IPS-18c (cell line): ENCODE measurements at regions not wholly inside any gene's neighbourhood (a gene's known extent, or its start where the extent isn't known, plus 50 kb on each side); places are given as distances from the start of the nearest gene placed in this dataset.
"Not testable (repeated sequence)": the region's sequence is repeated elsewhere in the genome, so short reads cannot be mapped to it uniquely, and the experiment has no call there.

Experiments
- H3K4me3 ChIP-seq: 2 replicates; pipeline ENCODE4 v1.7.0; 2013; ENCODE audit warnings: low read depth, mild to moderate bottlenecking, low read length, moderate library complexity; ENCODE audit not compliant: insufficient read depth
- H3K9me3 ChIP-seq: one replicate; pipeline ENCODE4 v1.6.1; 2013; ENCODE audit warnings: mild to moderate bottlenecking, low read length, moderate library complexity; ENCODE audit not compliant: control insufficient read depth, insufficient read depth

GRCh38 chr4:180350901-180351300 lies 1892.3 kb upstream of the TENM3 start:
- no peak overlapping the region for H3K4me3 ChIP-seq

GRCh38 chr4:180356766-180357165 lies 1886.4 kb upstream of the TENM3 start:
- H3K9me3 ChIP-seq: no peaks in the 10 kb centered on the region
- no peak overlapping the region for H3K4me3 ChIP-seq

More at GRCh38 chr4:180350901-180351300, 1892.3 kb upstream of the TENM3 start:
- no peaks in the 10 kb centered on the region for H3K9me3 ChIP-seq

GRCh38 chr4:180360113-180360512 lies 1883.1 kb upstream of the TENM3 start:
- H3K9me3 ChIP-seq, H3K4me3 ChIP-seq: not testable (repeated sequence)

GRCh38 chr4:180363815-180364214 lies 1879.4 kb upstream of the TENM3 start:
- H3K9me3 ChIP-seq: no peaks in the 10 kb centered on the region
- no peak overlapping the region for H3K4me3 ChIP-seq

GRCh38 chr4:180372691-180373090 lies 1870.5 kb upstream of the TENM3 start:
- H3K9me3 ChIP-seq: no peaks in the 10 kb centered on the region
- H3K4me3 ChIP-seq: no peak overlapping the region

- Histone ChIP-seq H3K9me3 (no peaks in the 10 kb centered on the region), H3K4me3 (no peak overlapping the region)
Measured at GRCh38 chr4:180377741-180378140, 1865.5 kb upstream of the TENM3 start.

- H3K9me3 ChIP-seq: no peaks in the 10 kb centered on the region
- no peak overlapping the region for H3K4me3 ChIP-seq
Measured at GRCh38 chr4:180380733-180381132, 1862.5 kb upstream of the TENM3 start.

GRCh38 chr4:180391613-180392012 lies 1851.6 kb upstream of the TENM3 start:
- Histone ChIP-seq H3K4me3 (no peak overlapping the region), H3K9me3 (no peaks in the 10 kb centered on the region)

- Histone ChIP-seq H3K9me3 (no peaks in the 10 kb centered on the region), H3K4me3 (no peak overlapping the region)
Measured at GRCh38 chr4:180394312-180394711, 1848.9 kb upstream of the TENM3 start.

GRCh38 chr4:180394730-180395129 lies 1848.5 kb upstream of the TENM3 start:
- H3K9me3 ChIP-seq: no peaks in the 10 kb centered on the region
- no peak overlapping the region for H3K4me3 ChIP-seq

- Histone ChIP-seq H3K9me3 (no peaks in the 10 kb centered on the region), H3K4me3 (no peak overlapping the region)
Measured at GRCh38 chr4:180398564-180398963, 1844.6 kb upstream of the TENM3 start.

GRCh38 chr4:180407275-180407885 lies 1835.8 kb upstream of the TENM3 start:
- Histone ChIP-seq H3K4me3 (no peak overlapping the region), H3K9me3 (no peaks in the 10 kb centered on the region)

- no peaks in the 10 kb centered on the region for H3K9me3 ChIP-seq
- H3K4me3 ChIP-seq: no peak overlapping the region
Measured at GRCh38 chr4:180418819-180419531, 1824.2 kb upstream of the TENM3 start.

GRCh38 chr4:180422989-180423711 lies 1820.1 kb upstream of the TENM3 start:
- no peaks in the 10 kb centered on the region for H3K9me3 ChIP-seq
- no peak overlapping the region for H3K4me3 ChIP-seq

- no peak overlapping the region for H3K4me3 ChIP-seq
- H3K9me3 ChIP-seq: no peaks in the 10 kb centered on the region
Measured at GRCh38 chr4:180423712-180424057, 1819.5 kb upstream of the TENM3 start.

GRCh38 chr4:180426938-180427337 lies 1816.3 kb upstream of the TENM3 start:
- Histone ChIP-seq H3K9me3 (no peaks in the 10 kb centered on the region), H3K4me3 (no peak overlapping the region)

- H3K4me3 ChIP-seq: no peak overlapping the region
- no peaks in the 10 kb centered on the region for H3K9me3 ChIP-seq
Measured at GRCh38 chr4:180430283-180430682, 1812.9 kb upstream of the TENM3 start.
